ENCODE measurements at regions not wholly inside any gene's neighbourhood (a gene's known extent, or its start where the extent isn't known, plus 50 kb on each side); places are given as distances from the start of the nearest gene placed in this dataset.
A peak's percentile ranks its signal among the peaks of the same experiment; 100 is the strongest.
"Not testable (repeated sequence)": the region's sequence is repeated elsewhere in the genome, so short reads cannot be mapped to it uniquely, and the experiment has no call there.

DNA sequence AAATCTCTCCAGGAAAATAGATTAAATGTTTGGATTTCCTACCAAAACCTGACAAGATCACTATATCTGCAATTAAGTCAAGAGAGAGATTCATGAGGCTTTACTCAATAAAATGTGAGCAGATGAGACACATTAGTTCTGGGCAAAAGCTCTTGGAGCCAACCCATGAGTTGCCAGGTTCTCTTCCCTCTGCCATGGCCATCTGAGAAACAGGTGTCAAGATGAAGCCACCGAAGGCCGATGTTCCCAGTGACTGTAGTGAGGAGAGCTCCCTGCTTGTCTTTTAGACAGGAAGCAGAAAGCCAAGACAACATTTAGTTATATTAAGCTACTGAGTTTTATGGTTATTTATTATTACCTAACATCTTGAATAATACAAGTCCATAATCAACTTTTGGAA lies 1068.7 kb downstream of the STPG2 start:
- Histone ChIP-seq H3K4me3 (ENCODE audit: insufficient read depth, low read depth, low read length) (no peak overlapping the region), H3K27me3 (ENCODE audit: control insufficient read depth, insufficient read depth, low read length) (no peaks in the 10 kb centered on the region), H3K36me3 (replicated peaks; ENCODE audit: control insufficient read depth, insufficient read depth, low read length) (no peaks in the 10 kb centered on the region)
- no peak for DNase-seq

DNA sequence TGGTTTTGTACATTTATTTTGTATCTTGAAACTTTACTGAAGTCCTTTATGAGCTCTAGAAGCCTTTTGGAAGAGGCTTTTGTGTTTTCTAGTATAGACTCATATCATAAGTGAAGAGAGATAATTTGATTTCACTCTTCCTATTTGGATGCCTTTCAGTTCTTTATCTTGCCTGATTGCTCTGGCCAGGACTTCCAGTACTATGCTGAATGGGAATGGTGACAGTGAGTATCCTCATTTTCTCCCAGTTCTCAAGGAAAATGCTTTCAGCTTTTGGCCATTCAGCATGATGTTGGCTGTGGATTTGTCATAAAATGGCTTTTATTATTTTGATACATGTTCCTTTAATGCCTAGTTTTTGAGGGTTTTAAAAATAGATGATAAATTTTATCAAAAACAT lies 1061.3 kb downstream of the STPG2 start:
- Histone ChIP-seq H3K4me3 (ENCODE audit: insufficient read depth, low read depth, low read length) (no peak overlapping the region), H3K27me3 (ENCODE audit: control insufficient read depth, insufficient read depth, low read length) (no peaks in the 10 kb centered on the region), H3K36me3 (replicated peaks; ENCODE audit: control insufficient read depth, insufficient read depth, low read length) (no peaks in the 10 kb centered on the region)
- no peak for DNase-seq

DNA sequence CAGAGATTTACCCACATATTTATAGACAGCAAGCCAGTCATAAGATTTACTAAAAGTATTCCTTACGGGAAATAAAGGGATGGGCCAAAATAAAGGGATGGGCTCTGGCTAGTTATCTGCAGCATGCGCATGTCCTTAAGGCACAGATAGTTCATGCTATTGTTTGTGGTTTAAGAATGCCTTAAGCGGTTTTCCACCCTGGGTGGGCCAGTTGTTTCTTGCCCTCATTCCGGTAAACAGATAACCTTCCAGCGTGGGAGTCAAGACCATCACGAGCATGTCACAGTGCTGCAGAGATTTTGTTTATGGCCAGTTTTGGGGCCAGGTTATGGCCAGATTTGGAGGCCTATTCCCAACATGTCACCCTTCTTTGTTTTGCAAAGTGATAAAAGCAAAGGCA lies 1046.2 kb downstream of the STPG2 start:
- not testable (repeated sequence) for H3K36me3 ChIP-seq (replicated peaks; ENCODE audit: control insufficient read depth, insufficient read depth, low read length); H3K4me3 ChIP-seq (ENCODE audit: insufficient read depth, low read depth, low read length); DNase-seq; H3K27me3 ChIP-seq (ENCODE audit: control insufficient read depth, insufficient read depth, low read length)

DNA sequence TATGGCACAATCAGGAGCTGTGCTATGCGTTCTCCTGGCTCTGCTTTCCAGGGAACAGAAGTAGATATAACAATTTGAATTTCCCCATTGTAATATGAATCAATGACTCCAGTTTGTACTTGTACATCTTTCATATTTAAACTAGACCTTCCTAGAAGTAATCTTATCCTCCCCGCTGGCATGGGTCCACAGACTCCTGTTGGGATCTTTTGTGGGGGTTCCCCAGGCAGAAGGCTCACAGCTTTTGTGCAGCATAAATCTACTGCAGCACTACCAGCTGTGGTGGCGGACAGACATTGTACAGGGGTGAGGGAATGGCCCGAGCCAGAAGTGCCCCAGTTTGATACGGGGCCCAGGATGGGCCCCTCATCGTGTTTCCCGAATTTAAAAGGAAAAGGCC lies 1042.1 kb downstream of the STPG2 start:
- H3K27me3 ChIP-seq (ENCODE audit: control insufficient read depth, insufficient read depth, low read length); H3K4me3 ChIP-seq (ENCODE audit: insufficient read depth, low read depth, low read length); DNase-seq; H3K36me3 ChIP-seq (replicated peaks; ENCODE audit: control insufficient read depth, insufficient read depth, low read length): not testable (repeated sequence)

DNA sequence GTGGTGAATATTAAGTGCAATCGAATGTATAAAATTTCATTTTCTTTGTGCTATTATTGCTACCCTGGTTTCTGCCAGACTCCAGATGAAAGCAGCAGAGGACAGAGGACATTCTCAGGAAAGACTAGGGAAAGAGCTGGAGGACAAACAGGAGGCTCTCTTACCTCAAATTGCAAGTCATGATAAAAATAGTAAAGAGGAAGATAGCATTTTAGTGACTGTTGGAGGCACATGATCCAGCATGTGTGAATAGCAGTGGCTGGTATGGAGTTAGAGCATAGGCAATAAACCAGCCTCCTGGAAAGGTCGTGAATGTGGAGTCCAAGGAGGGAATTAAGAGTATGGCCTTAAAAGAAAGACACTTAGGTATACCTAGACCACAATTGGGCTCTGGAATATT lies 1040.0 kb downstream of the STPG2 start:
- Histone ChIP-seq H3K27me3 (ENCODE audit: control insufficient read depth, insufficient read depth, low read length) (no peaks in the 10 kb centered on the region), H3K36me3 (replicated peaks; ENCODE audit: control insufficient read depth, insufficient read depth, low read length) (no peaks in the 10 kb centered on the region), H3K4me3 (ENCODE audit: insufficient read depth, low read depth, low read length) (no peak overlapping the region)
- no peak for DNase-seq

DNA sequence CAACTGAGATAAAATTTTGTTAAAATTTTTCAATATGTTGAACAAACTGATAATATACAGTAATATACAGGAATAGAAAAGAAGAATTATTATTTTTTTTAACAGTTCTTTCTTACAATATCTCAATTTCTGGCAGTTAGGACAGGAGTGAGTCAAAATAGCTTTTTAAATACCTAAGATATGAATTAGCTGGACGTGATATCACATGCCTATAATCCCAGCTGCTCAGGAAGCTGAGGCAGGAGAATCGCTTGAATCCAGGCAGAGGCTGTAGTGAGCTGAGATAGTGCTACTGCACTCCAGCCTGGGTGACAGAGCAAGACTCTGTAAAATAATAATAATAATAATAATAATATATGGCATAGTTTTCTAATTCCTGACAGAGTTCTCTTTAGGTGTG lies 1039.3 kb downstream of the STPG2 start:
- no peak for DNase-seq
- no peaks in the 10 kb centered on the region for H3K36me3 ChIP-seq (replicated peaks; ENCODE audit: control insufficient read depth, insufficient read depth, low read length)
- H3K27me3 ChIP-seq (ENCODE audit: control insufficient read depth, insufficient read depth, low read length): no peaks in the 10 kb centered on the region

DNA sequence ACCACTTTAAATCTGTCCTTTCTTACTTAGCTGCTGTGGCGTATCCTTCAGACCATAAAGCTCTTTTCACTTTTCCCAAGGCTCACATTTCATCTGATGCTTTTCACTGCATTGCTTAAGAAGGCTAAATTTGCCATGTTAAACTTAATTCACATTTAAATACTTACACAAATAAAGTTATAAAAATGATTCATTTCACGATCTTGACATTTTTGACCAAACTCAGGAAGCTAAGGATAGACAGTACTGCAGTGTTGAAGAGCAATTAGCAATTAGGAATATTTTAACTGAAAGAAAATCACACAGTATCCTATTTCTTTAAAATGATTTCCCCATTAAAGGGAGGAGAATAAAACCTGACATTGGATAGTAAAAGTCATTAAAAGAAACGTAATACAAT lies 1038.6 kb downstream of the STPG2 start:
- no peaks in the 10 kb centered on the region for H3K27me3 ChIP-seq (ENCODE audit: control insufficient read depth, insufficient read depth, low read length)
- no peaks in the 10 kb centered on the region for H3K36me3 ChIP-seq (replicated peaks; ENCODE audit: control insufficient read depth, insufficient read depth, low read length)
- DNase-seq: no peak
- no peak overlapping the region for H3K4me3 ChIP-seq (ENCODE audit: insufficient read depth, low read depth, low read length)

More for the DNA sequence above, 1039.3 kb downstream of the STPG2 start:
- H3K4me3 ChIP-seq (ENCODE audit: insufficient read depth, low read depth, low read length): no peak overlapping the region

DNA sequence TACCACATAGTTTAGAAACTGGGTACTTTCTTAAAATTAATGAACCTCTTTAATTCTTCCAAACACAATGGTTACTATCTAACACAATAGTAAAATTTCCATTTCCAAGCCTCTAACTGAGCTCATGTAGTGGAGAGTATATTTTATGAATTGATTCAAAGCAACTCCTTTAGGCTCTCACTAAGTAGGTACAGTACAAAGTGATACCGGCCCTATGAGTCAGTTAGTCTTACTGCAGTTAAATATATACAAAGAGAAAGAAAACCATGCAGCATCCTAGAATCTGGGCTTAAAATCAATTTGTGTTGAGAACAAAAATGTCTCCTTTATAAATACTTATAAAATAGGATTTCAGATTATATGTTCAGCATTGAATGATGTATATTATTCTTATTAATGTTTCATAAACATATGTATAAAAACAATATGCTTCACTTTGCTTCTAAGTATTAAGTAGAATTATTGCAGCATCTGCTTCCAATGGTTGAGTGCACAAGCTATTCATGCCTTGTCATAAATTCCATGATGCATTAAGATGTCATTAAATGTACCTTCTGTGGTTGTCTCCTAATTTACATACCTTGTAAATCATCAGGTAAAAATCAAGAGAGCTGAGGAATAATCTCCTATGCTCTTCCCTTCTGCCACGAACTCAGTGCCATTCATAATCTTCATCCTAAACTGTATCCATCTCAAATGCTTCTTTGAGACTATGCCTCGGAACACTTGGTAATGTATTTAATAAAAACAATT lies 1037.8 kb downstream of the STPG2 start:
- H3K27me3 ChIP-seq (ENCODE audit: control insufficient read depth, insufficient read depth, low read length): no peaks in the 10 kb centered on the region
- no peaks in the 10 kb centered on the region for H3K36me3 ChIP-seq (replicated peaks; ENCODE audit: control insufficient read depth, insufficient read depth, low read length)
- H3K4me3 ChIP-seq (ENCODE audit: insufficient read depth, low read depth, low read length): no peak overlapping the region
- DNase-seq: no peak

DNA sequence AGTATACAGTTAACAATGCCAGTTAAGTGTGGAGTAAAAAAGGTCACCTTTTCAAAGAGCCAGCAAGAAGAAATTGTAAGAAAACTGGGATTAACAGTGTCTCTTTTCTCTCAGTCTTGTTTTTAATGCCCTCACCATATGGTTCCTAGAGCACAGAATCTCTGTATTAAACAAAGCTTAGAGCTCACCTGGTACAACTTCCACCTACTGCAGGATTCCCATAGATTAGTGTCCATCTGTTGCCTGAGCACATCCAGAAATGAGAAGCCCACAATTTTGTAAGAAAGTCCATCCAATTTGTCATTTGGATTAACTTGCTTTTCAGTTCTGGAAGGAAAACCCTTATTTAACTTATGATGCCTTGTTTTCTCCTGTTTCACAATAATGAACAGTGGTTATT lies 1037.1 kb downstream of the STPG2 start:
- DNase-seq: no peak
- Histone ChIP-seq H3K27me3 (ENCODE audit: control insufficient read depth, insufficient read depth, low read length) (no peaks in the 10 kb centered on the region), H3K36me3 (replicated peaks; ENCODE audit: control insufficient read depth, insufficient read depth, low read length) (no peaks in the 10 kb centered on the region), H3K4me3 (ENCODE audit: insufficient read depth, low read depth, low read length) (no peak overlapping the region)

DNA sequence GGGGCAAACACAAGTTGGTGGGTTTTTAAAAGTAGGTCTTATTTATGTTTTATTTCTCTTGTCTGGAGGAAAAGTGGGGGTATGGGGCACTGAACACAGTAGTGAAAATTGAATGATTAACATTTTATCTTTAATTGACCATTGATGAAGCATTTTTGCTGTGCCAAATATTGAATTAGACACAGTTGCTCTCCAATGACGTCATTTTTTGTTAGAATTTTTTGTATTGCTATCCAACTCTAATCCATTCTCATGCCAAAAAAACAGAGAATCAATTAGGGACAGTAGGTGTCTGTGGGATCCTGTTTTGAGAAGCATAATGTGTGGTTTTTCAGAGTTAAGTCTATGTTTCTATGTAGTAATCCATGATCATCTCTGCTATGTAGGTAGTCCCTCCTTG lies 1032.8 kb downstream of the STPG2 start:
- DNase-seq: no peak
- Histone ChIP-seq H3K27me3 (ENCODE audit: control insufficient read depth, insufficient read depth, low read length) (no peaks in the 10 kb centered on the region), H3K36me3 (replicated peaks; ENCODE audit: control insufficient read depth, insufficient read depth, low read length) (no peaks in the 10 kb centered on the region)

DNA sequence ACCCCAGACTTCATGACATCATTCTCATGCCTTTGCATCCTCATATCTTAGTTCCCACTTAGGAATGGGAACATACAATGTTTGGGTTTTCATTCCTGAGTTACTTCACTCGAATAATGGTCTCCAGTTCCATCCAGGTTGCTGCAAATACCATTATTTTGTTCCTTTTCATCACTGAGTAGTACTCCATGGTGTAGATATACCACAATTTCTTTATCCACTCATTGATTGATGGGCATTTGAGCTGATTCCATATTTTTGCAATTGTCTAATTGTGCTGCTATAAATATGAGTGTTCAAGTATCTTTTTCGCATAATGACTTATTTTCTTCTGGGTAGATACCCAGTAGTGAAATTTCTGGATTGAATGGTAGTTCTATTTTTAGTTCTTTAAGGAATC lies 1026.8 kb downstream of the STPG2 start:
- DNase-seq: no peak
- no peak overlapping the region for H3K4me3 ChIP-seq (ENCODE audit: insufficient read depth, low read depth, low read length)
- no peaks in the 10 kb centered on the region for H3K36me3 ChIP-seq (replicated peaks; ENCODE audit: control insufficient read depth, insufficient read depth, low read length)
- H3K27me3 ChIP-seq (ENCODE audit: control insufficient read depth, insufficient read depth, low read length): no peaks in the 10 kb centered on the region

More for the DNA sequence above, 1032.8 kb downstream of the STPG2 start:
- no peak overlapping the region for H3K4me3 ChIP-seq (ENCODE audit: insufficient read depth, low read depth, low read length)

DNA sequence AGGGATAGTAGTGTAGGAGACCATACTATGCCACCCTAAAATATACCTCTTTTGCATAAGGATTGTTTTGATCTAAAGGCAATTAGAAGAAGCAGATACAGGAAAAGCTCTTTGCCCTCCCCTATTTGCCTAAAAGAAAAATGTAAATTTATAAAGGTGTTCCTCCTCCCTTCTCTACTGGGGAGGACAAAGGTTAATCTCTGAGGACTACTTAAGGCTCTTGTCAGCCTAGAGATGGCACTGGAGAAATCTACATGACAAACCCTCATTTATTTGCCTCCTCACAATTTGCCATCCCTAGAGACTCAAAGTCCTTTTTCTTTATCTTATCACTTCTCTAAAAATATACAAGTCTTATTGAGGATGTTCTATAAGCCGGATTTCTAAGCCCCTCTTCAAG lies 1021.8 kb downstream of the STPG2 start:
- DNase-seq: peak; percentile 2
- Histone ChIP-seq H3K27me3 (ENCODE audit: control insufficient read depth, insufficient read depth, low read length) (no peaks in the 10 kb centered on the region), H3K4me3 (ENCODE audit: insufficient read depth, low read depth, low read length) (no peak overlapping the region), H3K36me3 (replicated peaks; ENCODE audit: control insufficient read depth, insufficient read depth, low read length) (no peaks in the 10 kb centered on the region)

DNA sequence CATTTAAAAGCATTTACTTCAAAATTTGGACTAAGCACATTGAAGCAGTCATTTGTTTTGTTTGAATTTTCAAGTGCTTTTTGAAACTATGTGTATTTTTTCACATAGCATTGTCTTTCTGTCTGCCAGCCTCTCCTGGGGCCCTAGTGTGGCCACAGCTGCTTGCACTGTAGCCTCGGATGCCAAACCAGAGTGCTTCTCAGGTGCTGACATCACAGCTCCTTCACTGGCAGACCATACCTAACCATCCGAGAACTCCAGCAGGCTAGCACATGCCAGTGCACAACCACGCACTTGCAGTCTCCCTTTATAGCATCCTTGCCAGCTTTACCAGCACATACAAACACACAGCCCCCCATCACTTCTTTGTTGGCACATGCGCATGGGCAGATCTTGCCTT lies 1019.7 kb downstream of the STPG2 start:
- Histone ChIP-seq H3K27me3 (ENCODE audit: control insufficient read depth, insufficient read depth, low read length) (no peaks in the 10 kb centered on the region), H3K36me3 (replicated peaks; ENCODE audit: control insufficient read depth, insufficient read depth, low read length) (no peaks in the 10 kb centered on the region), H3K4me3 (ENCODE audit: insufficient read depth, low read depth, low read length) (no peak overlapping the region)
- DNase-seq: no peak

DNA sequence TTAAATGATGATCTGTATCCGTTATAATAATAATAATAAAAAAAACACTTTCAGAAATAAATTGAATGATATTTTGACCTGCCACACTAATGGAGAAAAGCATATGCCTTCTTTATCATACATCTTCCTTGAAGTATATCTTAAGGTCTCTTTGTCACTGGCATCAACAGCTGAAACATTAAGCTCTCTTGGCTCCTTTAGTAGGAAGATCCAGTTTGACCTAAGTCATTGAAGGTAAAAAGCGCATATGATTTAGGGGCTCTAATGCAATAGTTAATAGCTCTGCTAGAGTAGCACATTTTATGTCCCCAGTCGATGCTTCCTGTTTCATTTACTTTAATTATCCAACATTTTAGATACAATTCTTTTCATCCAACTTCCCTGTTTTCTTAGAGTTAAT lies 1010.8 kb downstream of the STPG2 start:
- DNase-seq: no peak
- Histone ChIP-seq H3K4me3 (ENCODE audit: insufficient read depth, low read depth, low read length) (no peak overlapping the region), H3K36me3 (replicated peaks; ENCODE audit: control insufficient read depth, insufficient read depth, low read length) (no peaks in the 10 kb centered on the region), H3K27me3 (ENCODE audit: control insufficient read depth, insufficient read depth, low read length) (no peaks in the 10 kb centered on the region)

DNA sequence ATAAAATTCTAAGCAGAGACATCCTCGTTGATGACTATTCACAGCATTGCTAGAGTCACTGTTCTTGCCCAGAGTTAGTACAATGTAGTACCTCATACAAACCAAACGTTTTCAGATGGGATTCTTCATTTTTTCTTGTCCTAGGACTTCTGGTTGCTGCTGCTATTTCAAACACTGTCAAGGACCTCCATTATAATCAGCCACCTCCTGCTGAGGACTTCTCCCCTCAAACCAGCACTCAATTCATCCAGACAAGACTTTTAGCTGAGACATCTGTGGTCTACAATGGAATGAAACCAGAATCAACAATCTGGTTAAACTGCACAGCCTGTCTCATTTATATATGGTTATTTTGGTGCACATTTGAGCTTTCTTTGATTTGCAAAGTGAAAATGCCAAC lies 1008.8 kb downstream of the STPG2 start:
- Histone ChIP-seq H3K36me3 (replicated peaks; ENCODE audit: control insufficient read depth, insufficient read depth, low read length) (no peaks in the 10 kb centered on the region), H3K4me3 (ENCODE audit: insufficient read depth, low read depth, low read length) (no peak overlapping the region), H3K27me3 (ENCODE audit: control insufficient read depth, insufficient read depth, low read length) (no peaks in the 10 kb centered on the region)
- DNase-seq: no peak

DNA sequence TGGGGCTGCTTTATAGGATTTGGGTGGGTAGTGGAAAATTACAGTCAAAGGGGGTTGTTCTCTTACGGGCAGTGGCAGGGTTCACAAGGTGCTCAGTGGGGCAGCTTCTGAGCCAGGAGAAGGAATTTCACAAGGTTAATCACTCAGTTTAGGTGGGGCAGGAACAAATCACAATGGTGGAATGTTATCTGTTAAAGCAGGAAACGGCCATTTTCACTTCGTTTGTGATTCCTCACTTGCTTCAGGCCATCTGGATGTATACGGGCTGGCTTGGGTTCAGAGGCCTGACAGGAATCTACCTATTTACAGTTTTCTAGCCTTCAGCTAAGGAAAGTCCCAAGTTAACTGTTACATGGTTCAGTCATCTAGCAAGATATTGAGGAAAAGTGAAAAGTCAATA lies 1003.5 kb downstream of the STPG2 start:
- Histone ChIP-seq H3K36me3 (replicated peaks; ENCODE audit: control insufficient read depth, insufficient read depth, low read length) (no peaks in the 10 kb centered on the region), H3K4me3 (ENCODE audit: insufficient read depth, low read depth, low read length) (peak overlapping the region; percentile 49; the same call in 1 of the 2 replicates), H3K27me3 (ENCODE audit: control insufficient read depth, insufficient read depth, low read length) (no peaks in the 10 kb centered on the region)
- no peak for DNase-seq

All from H7 (cell line).